Keratinocyte (primary cell): ENCODE measurements at regions not wholly inside any gene's neighbourhood (a gene's known extent, or its start where the extent isn't known, plus 50 kb on each side); places are given as distances from the start of the nearest gene placed in this dataset.

ENCODE experiments used
- DNase-seq: peaks from one replicate; pipeline ENCODE4 v3.0.0-alpha.2; 2011; ENCODE audit warnings: low read depth, missing footprints, low spot score
- FAIRE-seq: peaks from 2 replicates; lab custom pipeline; 2011; peaks lifted over from hg19 to GRCh38; lab: Jason Lieb, UNC
- H2AFZ ChIP-seq: 2 replicates; pipeline ENCODE4 v1.6.0; 2012; ENCODE audit warnings: low read length, control low read depth, inconsistent platforms; ENCODE audit not compliant: control insufficient read depth
- H3K27ac ChIP-seq: 2 replicates; pipeline ENCODE4 v1.5.1; 2011; ENCODE audit warnings: low read length; ENCODE audit not compliant: control insufficient read depth, insufficient read depth
- H3K27me3 ChIP-seq: 3 replicates; pipeline ENCODE4 v1.6.0; 2011; ENCODE audit warnings: low read length; ENCODE audit not compliant: control insufficient read depth, insufficient read depth; ENCODE audit errors: extremely low read depth
- H3K36me3 ChIP-seq, 2 experiments: 2 replicates in 1 of 2; 3 replicates in 1 of 2; pipeline ENCODE4 v1.5.1; 2011; ENCODE audit warnings: low read length in 2 of 2, mild to moderate bottlenecking in 1 of 2; ENCODE audit not compliant: control insufficient read depth in 2 of 2, insufficient read depth in 2 of 2; ENCODE audit errors: extremely low read depth in 1 of 2
- H3K4me1 ChIP-seq: 3 replicates; pipeline ENCODE4 v1.5.1; 2011; ENCODE audit warnings: low read length; ENCODE audit not compliant: control insufficient read depth, insufficient read depth; ENCODE audit errors: extremely low read depth
- H3K4me2 ChIP-seq: 3 replicates; pipeline ENCODE4 v1.6.0; 2011; ENCODE audit warnings: low read depth, low read length; ENCODE audit not compliant: control insufficient read depth, insufficient read depth; ENCODE audit errors: extremely low read depth
- H3K4me3 ChIP-seq, 3 experiments: fragments of 200-600 bp in 1 of 3; sonication (generic) in 1 of 3; 2 replicates in 2 of 3; 3 replicates in 1 of 3; pipeline ENCODE4 v1.5.1; 2011 to 2016; ENCODE audit warnings: low read length in 3 of 3, mild to moderate bottlenecking in 3 of 3, control low read depth in 2 of 3, inconsistent platforms in 1 of 3, low read depth in 1 of 3, mixed read lengths in 1 of 3, mixed run types in 1 of 3, moderate library complexity in 1 of 3; ENCODE audit not compliant: control insufficient read depth in 2 of 3, insufficient read depth in 2 of 3; ENCODE audit errors: extremely low read depth in 1 of 3
- H3K79me2 ChIP-seq: 2 replicates; pipeline ENCODE4 v1.6.0; 2012; ENCODE audit warnings: low read length; ENCODE audit not compliant: control insufficient read depth, insufficient read depth
- H3K9ac ChIP-seq: 3 replicates; pipeline ENCODE4 v1.6.0; 2011; ENCODE audit warnings: low read length; ENCODE audit not compliant: control insufficient read depth, insufficient read depth; ENCODE audit errors: extremely low read depth
- H3K9me1 ChIP-seq: 3 replicates; pipeline ENCODE4 v1.6.0; 2011; ENCODE audit warnings: low read length; ENCODE audit not compliant: control insufficient read depth, insufficient read depth; ENCODE audit errors: extremely low read depth
- H3K9me3 ChIP-seq: 2 replicates; pipeline ENCODE4 v1.5.1; 2012; ENCODE audit warnings: low read depth, low read length; ENCODE audit not compliant: control insufficient read depth
- H4K20me1 ChIP-seq: 3 replicates; pipeline ENCODE4 v1.6.0; 2011; ENCODE audit warnings: low read length; ENCODE audit not compliant: control insufficient read depth, insufficient read depth; ENCODE audit errors: extremely low read depth
- CTCF ChIP-seq, 3 experiments: IDR thresholded peaks in 1 of 3; conservative IDR thresholded peaks in 1 of 3; optimal IDR thresholded peaks in 1 of 3; 2 replicates in 2 of 3; 3 replicates in 1 of 3; pipeline versions ENCODE3 to v1.5.1; 2011; ENCODE audit warnings: low read length in 3 of 3, mild to moderate bottlenecking in 3 of 3, moderate library complexity in 2 of 3, control low read depth in 1 of 3, inconsistent platforms in 1 of 3; ENCODE audit not compliant: insufficient read depth in 2 of 3; ENCODE audit errors: extremely low read depth in 1 of 3
- EZH2 ChIP-seq: IDR thresholded peaks from one replicate; pipeline ENCODE4 v1.6.1; 2012; ENCODE audit warnings: inconsistent platforms, mild to moderate bottlenecking, low read length, moderate library complexity
- dilution Hi-C: fragments of 300-500 bp; cut with MboI; formaldehyde crosslinking; loops from one replicate; pipeline ENCODE4 v1.7.0; 2020; ENCODE audit warnings: low sequenced_read_pairs; ENCODE audit not compliant: extremely low pct_ligation_motif_present

DNA sequence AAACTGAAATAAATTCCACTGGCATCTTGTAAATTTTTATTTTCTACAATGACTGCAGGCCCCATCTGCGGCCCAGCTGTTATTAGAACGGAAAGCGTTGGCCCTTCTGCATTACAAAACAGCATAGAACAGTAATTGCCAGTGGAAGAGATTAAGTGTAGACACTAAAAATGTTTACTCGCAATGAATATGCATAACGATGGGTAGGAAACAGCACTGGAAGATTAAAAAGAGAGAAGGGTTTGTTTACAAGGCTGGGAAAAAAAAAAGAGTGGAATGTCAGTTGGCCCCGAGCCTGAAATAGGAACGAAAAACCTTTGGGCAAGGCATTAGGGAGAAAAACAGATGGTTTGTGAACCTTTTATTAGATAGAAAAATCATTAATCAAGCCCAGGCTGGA lies 275.9 kb upstream of the TCF4 start:
- no peaks in the 10 kb centered on the region for H3K9me1 ChIP-seq
- H3K9me3 ChIP-seq = no peaks in the 10 kb centered on the region
- H3K36me3 ChIP-seq = no peaks in the 10 kb centered on the region
- TF ChIP-seq CTCF (optimal IDR thresholded peaks at IDR 0.05 in 1 of 3, IDR thresholded peaks at IDR 0.05 in 1 of 3, conservative IDR thresholded peaks at IDR 0.05 in 1 of 3; ENCODE audit: extremely low read depth in 1 of 3, insufficient read depth in 2 of 3, low read length in 3 of 3) (no peak), EZH2 (no peak)
- H3K79me2 ChIP-seq = no peaks in the 10 kb centered on the region
- no peaks in the 10 kb centered on the region for H4K20me1 ChIP-seq
- H3K9ac ChIP-seq = no peak overlapping the region
- no peak overlapping the region for H3K27ac ChIP-seq
- H3K4me1 ChIP-seq = no peaks in the 10 kb centered on the region
- FAIRE-seq (no peak), DNase-seq (no peak)
- no peak overlapping the region for H2AFZ ChIP-seq
- dilution Hi-C loops = no loop called here
- H3K4me2 ChIP-seq = no peak overlapping the region
- no peak overlapping the region for H3K4me3 ChIP-seq
- no peaks in the 10 kb centered on the region for H3K27me3 ChIP-seq

- H3K9me1 ChIP-seq = no peaks in the 10 kb centered on the region
- no peaks in the 10 kb centered on the region for H4K20me1 ChIP-seq
- H3K4me1 ChIP-seq = no peaks in the 10 kb centered on the region
- no peak overlapping the region for H3K9ac ChIP-seq
- H3K4me2 ChIP-seq = no peak overlapping the region
- no peak overlapping the region for H3K4me3 ChIP-seq
- H3K27ac ChIP-seq = no peak overlapping the region
- no peak overlapping the region for H2AFZ ChIP-seq
- dilution Hi-C loops = no loop called here
- no peaks in the 10 kb centered on the region for H3K9me3 ChIP-seq
- DNase-seq = no peak
- no peaks in the 10 kb centered on the region for H3K27me3 ChIP-seq
- FAIRE-seq = no peak
- TF ChIP-seq EZH2 (no peak), CTCF (optimal IDR thresholded peaks at IDR 0.05 in 1 of 3, IDR thresholded peaks at IDR 0.05 in 1 of 3, conservative IDR thresholded peaks at IDR 0.05 in 1 of 3; ENCODE audit: extremely low read depth in 1 of 3, insufficient read depth in 2 of 3, low read length in 3 of 3) (no peak)
- no peaks in the 10 kb centered on the region for H3K36me3 ChIP-seq
- H3K79me2 ChIP-seq = no peaks in the 10 kb centered on the region
These were observed 275.4 kb upstream of the TCF4 start for GRCh38 chr18:55863391-55863706.
